ENCODE measurements at regions not wholly inside any gene's neighbourhood (a gene's known extent, or its start where the extent isn't known, plus 50 kb on each side); places are given as distances from the start of the nearest gene placed in this dataset.
"Not testable (repeated sequence)": the region's sequence is repeated elsewhere in the genome, so short reads cannot be mapped to it uniquely, and the experiment has no call there.

GRCh38 chr12:92403210-92404175 is 257.8 kb upstream of the BTG1 start:
- peak; percentile 68 for DNase-seq (ENCODE audit: low spot score)

- no peak for DNase-seq (ENCODE audit: low spot score)
These were observed 256.8 kb upstream of the BTG1 start for GRCh38 chr12:92402415-92402814.

GRCh38 chr12:92400006-92400405 is 254.4 kb upstream of the BTG1 start:
- no peak for DNase-seq (ENCODE audit: low spot score)

GRCh38 chr12:92398565-92399309 is 253.1 kb upstream of the BTG1 start:
- DNase-seq (ENCODE audit: low spot score), result no peak

- peak; percentile 37 for DNase-seq (ENCODE audit: low spot score)
These were observed 251.1 kb upstream of the BTG1 start for GRCh38 chr12:92396647-92397252.

- DNase-seq (ENCODE audit: low spot score), result no peak
These were observed 249.7 kb upstream of the BTG1 start for GRCh38 chr12:92395322-92395721.

GRCh38 chr12:92394895-92395294 is 249.2 kb upstream of the BTG1 start:
- DNase-seq (ENCODE audit: low spot score), result no peak

- DNase-seq (ENCODE audit: low spot score), result no peak
These were observed 247.9 kb upstream of the BTG1 start for GRCh38 chr12:92393504-92393903.

- not testable (repeated sequence) for DNase-seq (ENCODE audit: low spot score)
These were observed 246.1 kb upstream of the BTG1 start for GRCh38 chr12:92391726-92392125.

- DNase-seq (ENCODE audit: low spot score), result no peak
These were observed 243.8 kb upstream of the BTG1 start for GRCh38 chr12:92389466-92389865.

- DNase-seq (ENCODE audit: low spot score), result peak; percentile 46
These were observed 239.7 kb upstream of the BTG1 start for GRCh38 chr12:92385296-92385695.

- DNase-seq (ENCODE audit: low spot score), result peak; percentile 28
These were observed 238.9 kb upstream of the BTG1 start for GRCh38 chr12:92384571-92384970.

- no peak for DNase-seq (ENCODE audit: low spot score)
These were observed 236.8 kb upstream of the BTG1 start for GRCh38 chr12:92382383-92382878.

- DNase-seq (ENCODE audit: low spot score), result no peak
These were observed 236.2 kb upstream of the BTG1 start for GRCh38 chr12:92381856-92382255.

GRCh38 chr12:92378682-92379479 is 233.2 kb upstream of the BTG1 start:
- no peak for DNase-seq (ENCODE audit: low spot score)

- not testable (repeated sequence) for DNase-seq (ENCODE audit: low spot score)
These were observed 229.9 kb upstream of the BTG1 start for GRCh38 chr12:92375504-92375903.

GRCh38 chr12:92370828-92371227 is 225.2 kb upstream of the BTG1 start:
- no peak for DNase-seq (ENCODE audit: low spot score)

GRCh38 chr12:92369636-92370035 is 224.0 kb upstream of the BTG1 start:
- DNase-seq (ENCODE audit: low spot score), result no peak

- no peak for DNase-seq (ENCODE audit: low spot score)
These were observed 223.4 kb upstream of the BTG1 start for GRCh38 chr12:92369056-92369455.

GRCh38 chr12:92365836-92366235 is 220.2 kb upstream of the BTG1 start:
- DNase-seq (ENCODE audit: low spot score), result no peak

- DNase-seq (ENCODE audit: low spot score), result no peak
These were observed 219.7 kb upstream of the BTG1 start for GRCh38 chr12:92365333-92365732.

Measured in umbilical cord (tissue), 1 donor.